ENCODE measurements at regions not wholly inside any gene's neighbourhood (a gene's known extent, or its start where the extent isn't known, plus 50 kb on each side); places are given as distances from the start of the nearest gene placed in this dataset.
"Not testable (repeated sequence)": the region's sequence is repeated elsewhere in the genome, so short reads cannot be mapped to it uniquely, and the experiment has no call there.

DNA sequence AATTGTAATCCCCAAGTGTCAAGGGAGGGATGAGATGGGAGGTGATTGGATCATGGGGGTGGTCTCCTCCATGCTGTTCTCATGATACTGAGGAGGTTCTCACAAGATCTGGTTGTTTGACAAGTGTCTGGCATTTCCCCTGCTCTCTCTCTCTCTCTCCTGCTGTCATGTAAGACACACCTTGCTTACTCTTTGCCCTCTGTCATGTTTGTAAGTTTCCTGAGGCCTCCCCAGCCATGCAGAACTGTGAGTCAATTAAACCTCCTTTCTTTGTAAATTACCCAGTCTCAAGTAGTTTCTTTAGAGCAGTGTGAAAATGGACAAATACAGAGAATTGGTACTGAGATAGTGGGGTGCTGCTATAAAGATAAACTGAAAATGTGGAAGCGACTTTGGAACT lies 207.9 kb downstream of the HINT1 start:
- DNase-seq (ENCODE audit: low read depth in 2 of 2, low spot score in 1 of 2) = no peak

DNA sequence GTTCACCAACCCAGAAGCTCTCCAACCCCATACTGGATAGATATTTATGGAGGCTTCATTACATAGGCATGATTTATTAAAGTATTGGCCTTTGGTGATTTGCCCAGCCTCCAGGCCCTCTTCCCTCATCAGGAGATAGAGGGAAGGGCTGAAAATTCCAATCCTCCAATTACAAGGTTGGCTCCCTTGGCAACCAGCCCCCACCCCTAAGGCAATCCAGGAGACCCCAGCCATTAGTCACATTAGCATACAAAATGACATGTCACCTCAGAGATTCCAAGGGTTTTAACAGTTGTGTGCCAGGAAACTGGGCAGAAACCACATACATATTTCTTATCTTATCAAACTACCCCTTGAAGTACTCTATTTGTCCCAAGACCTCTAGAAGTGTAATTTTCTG lies 210.0 kb downstream of the HINT1 start:
- DNase-seq (ENCODE audit: low read depth in 2 of 2, low spot score in 1 of 2) = no peak

- no peak for DNase-seq (ENCODE audit: low read depth in 2 of 2, low spot score in 1 of 2)
Measured at GRCh38 chr5:130954336-130954735, 210.7 kb downstream of the HINT1 start.

DNA sequence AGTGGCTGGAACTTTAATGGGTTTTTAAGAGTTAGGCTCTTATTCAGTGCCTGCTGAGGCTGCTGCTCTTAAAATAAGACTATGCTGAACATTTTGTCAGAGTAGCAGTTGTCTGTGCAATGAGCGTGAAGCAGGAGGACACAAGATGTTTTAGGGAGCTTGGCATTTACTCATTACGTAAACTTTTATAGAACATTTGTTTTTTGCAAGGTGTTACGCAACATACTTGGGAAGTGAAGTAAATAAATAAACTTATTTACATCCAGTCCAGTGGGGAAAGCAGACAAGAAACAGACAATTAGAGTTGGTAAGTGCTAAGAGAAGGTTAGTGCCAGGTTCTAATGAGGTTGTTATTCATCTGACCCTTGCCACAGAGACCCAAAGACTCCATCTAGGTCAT lies 226.0 kb downstream of the HINT1 start:
- no peak for DNase-seq (ENCODE audit: low read depth in 2 of 2, low spot score in 1 of 2)

GRCh38 chr5:130937046-130937445 lies 228.0 kb downstream of the HINT1 start:
- DNase-seq (ENCODE audit: low read depth in 2 of 2, low spot score in 1 of 2) = no peak

DNA sequence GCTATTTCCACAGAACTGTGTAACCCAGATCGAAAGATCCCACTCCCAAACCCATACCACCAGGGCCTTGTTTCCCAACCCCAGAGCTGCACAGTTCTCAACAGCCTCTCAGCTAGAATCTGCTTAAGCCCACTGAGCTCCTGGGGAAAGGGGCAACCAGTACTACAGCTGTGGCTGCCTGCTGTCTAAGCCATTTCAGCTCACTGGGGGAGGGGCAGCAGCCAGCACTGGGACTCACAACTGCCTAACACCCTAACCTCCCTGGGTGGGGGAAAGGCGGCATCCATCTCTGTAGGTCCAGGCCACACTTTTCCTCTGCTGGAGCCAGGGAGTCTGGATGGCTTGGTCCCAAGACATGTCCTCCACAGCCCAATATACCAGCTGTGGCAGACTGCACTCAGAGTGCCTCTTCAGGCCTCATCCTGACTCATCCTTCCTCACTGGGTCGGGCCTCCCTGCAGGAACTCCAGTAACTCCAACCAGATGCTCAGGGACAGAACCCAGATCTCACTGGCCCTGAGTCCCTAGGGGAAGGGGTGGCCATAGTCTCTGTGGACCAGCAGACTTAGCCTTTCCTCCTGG lies 241.4 kb downstream of the HINT1 start:
- no peak for DNase-seq (ENCODE audit: low read depth in 2 of 2, low spot score in 1 of 2)

DNA sequence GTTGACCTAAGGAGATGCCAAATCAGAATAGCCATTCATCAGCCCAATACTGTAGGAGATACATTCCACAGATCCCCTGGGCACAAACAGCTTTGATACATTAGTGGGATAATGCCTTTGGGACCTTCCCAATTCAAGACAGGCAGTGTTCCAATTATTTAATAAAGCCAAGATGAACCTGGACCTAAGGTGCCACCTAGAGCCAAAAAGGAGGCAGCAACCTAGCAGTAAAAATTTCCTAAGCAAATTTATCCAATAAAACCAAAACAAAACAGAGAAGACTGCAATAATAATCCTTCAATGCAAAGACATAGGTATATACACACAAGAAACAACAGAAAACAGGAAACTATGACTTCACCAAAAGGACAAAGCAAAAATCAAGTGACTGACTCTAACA lies 253.0 kb downstream of the HINT1 start:
- no peak for DNase-seq (ENCODE audit: low read depth in 2 of 2, low spot score in 1 of 2)

GRCh38 chr5:130908186-130908585 lies 256.9 kb downstream of the HINT1 start:
- no peak for DNase-seq (ENCODE audit: low read depth in 2 of 2, low spot score in 1 of 2)

DNA sequence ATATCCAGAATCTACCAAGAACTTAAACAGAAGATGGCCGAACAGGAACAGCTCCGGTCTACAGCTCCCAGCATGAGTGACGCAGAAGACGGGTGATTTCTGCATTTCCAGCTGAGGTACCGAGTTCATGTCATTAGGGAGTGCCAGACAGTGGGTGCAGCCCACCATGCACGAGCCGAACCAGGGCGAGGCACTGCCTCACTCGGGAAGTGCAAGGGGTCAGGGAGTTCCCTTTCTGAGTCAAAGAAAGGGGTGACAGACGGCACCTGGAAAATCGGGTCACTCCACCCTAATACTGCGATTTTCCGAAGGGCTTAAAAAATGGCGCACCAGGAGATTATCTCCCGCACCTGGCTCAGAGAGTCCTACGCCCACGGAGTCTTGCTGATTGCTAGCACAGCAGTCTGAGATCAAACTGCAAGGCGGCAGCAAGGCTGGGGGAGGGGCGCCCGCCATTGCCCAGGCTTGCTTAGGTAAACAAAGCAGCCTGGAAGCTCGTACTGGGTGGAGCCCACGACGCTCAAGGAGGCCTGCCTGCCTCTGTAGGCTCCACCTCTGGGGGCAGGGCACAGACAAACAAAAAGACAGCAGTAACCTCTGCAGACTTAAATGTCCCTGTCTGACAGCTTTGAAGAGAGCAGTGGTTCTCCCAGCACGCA lies 267.4 kb downstream of the HINT1 start:
- DNase-seq (ENCODE audit: low read depth in 2 of 2, low spot score in 1 of 2) = not testable (repeated sequence)

GRCh38 chr5:130897181-130897536 lies 267.9 kb downstream of the HINT1 start:
- DNase-seq (ENCODE audit: low read depth in 2 of 2, low spot score in 1 of 2) = not testable (repeated sequence)

DNA sequence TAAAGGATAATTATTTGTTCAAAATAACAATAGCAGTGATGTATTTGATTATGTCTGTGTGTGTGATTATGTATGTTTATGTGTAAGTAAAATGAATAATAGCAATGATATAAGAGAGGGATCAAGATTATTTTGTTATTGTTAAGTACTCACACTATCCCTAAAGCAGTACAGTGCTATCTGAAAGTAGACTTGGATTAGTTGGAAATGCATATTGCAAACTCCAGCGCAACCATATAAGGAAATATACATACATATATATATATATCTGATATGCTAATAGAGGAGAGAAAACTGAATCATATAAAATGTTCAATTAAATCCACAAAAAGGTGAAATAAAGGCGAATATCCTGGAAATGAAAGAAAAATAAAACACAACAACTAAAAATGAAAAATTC lies 268.4 kb downstream of the HINT1 start:
- DNase-seq (ENCODE audit: low read depth in 2 of 2, low spot score in 1 of 2) = no peak

- DNase-seq (ENCODE audit: low read depth in 2 of 2, low spot score in 1 of 2) = no peak
Measured at GRCh38 chr5:130893006-130893405, 272.1 kb downstream of the HINT1 start.

DNA sequence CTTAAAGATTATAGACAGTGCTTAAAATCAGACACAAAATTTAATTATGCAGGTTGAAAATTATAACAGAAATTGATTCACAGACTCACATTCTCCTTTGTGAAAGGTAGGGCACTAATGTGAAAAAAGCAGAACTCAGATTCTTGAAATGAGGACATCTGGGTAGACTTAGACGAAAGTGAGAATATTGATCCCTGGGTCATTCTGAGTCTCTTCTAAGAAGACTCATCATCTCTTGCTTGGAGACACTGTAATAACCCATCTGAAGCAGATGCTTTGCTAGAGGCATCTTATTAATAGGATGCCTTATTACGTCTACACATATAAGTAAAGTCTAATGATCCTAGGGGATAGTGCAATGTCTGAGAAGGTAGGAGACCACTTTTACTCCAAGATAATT lies 274.4 kb downstream of the HINT1 start:
- DNase-seq (ENCODE audit: low read depth in 2 of 2, low spot score in 1 of 2) = no peak

- no peak for DNase-seq (ENCODE audit: low read depth in 2 of 2, low spot score in 1 of 2)
Measured at GRCh38 chr5:130885691-130886090, 279.4 kb downstream of the HINT1 start.

DNA sequence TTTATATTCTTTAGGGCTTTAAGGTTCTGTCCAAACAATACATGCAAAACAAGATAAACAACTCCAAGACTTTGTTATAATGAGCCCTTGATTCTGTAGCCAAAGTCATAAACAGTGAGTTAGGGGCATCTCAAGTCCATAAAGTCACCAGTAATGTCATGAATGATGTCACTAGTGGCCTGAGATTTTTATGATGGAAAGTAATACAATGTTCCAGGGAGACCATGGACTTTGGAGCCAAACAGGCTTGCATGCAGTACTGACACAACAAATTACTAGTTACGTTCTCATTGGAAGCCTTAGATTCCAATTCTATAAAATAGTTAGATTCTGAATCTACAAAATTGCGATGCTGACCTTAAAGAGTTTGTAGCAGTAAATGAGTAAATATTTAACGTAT lies 280.0 kb downstream of the HINT1 start:
- no peak for DNase-seq (ENCODE audit: low read depth in 2 of 2, low spot score in 1 of 2)

DNA sequence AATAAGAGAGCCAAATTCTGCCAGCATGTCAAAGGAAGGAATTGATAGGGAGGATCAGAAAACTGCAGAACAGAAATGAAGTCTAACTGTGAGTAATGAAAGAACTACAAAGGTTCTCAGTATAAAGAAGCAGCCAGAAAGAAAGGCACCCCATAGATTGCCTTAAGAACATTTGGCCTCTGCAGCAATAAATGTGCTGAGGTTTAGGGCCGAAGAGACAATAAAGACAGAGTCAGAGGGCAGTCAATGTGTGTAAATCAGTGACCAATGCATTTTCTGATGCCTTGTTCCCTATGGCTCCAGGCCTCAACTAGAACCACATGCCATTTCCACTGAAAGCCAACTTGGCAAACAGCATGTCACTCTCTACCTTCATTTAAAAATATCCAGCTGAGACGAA lies 281.0 kb downstream of the HINT1 start:
- no peak for DNase-seq (ENCODE audit: low read depth in 2 of 2, low spot score in 1 of 2)

DNA sequence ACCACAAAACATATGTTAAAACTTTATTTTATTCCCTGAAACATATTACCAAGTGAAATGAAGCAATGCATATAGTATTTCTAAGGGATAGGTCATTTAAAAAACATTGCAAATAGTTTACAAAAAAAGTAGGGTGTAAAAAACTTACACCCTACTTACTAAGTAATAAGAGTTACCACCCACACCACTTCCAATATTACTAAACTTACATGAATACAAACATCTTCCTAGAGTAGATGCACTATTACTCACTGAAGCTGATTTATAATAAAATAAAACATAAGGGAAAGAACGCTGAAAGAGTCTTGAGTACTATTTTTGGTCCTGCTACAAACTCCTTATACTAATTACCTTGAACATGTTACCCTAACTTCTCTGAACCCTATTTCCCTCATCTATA lies 289.4 kb downstream of the HINT1 start:
- DNase-seq (ENCODE audit: low read depth in 2 of 2, low spot score in 1 of 2) = no peak

- no peak for DNase-seq (ENCODE audit: low read depth in 2 of 2, low spot score in 1 of 2)
Measured at GRCh38 chr5:130874861-130875417, 290.1 kb downstream of the HINT1 start.

GRCh38 chr5:130871346-130872086 lies 293.5 kb downstream of the HINT1 start:
- no peak for DNase-seq (ENCODE audit: low read depth in 2 of 2, low spot score in 1 of 2)

DNA sequence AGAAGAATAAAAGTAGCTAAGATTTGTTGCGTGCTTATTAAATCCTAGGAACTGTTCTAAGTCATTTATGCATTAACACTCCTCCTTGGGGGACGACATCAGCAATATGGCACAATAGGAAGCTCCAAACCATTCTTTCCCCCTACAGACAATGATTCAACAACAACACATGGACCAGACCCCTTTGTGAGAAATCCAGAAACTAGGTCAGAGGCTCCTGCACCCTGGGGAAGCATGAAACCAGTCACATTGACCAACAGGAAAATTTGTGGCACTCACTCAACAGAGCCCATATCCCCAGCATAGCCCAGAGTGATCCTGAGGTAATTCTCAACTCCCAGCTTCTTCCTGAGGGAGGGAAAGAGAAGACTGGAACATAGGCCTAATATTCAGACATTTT lies 294.4 kb downstream of the HINT1 start:
- no peak for DNase-seq (ENCODE audit: low read depth in 2 of 2, low spot score in 1 of 2)

DNA sequence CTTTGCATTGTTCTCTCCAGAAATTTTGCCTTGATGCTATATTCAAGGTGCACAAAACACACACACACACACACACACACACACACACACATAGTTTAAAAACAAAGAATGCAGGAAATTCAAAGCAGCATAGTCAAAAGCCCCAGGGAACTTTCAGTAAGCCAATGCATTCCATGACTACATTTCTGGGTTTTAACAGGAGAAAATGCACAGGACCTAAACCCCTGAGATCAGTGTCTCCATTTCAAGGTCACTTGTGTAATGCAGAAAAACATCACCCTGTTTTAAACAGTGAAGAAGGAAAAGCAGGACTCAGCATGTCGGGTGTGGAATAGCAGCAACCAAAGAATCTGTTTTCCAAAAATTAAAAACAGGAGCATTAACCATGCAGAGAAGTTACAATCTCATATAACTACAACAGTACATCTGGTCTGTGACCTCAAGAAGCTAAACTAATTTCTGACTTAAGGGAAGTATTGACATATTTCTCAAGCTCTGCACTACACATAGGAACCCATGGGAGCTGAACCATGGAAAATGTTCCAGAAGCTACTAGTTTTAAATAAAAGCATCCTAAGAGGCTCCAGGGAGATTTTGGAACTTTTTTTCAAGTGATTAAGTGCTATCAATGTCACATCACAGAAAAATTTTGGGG lies 296.7 kb downstream of the HINT1 start:
- DNase-seq (ENCODE audit: low read depth in 2 of 2, low spot score in 1 of 2) = no peak

All from stimulated activated CD8-positive, alpha-beta memory T cell treated with anti-CD3 and anti-CD28 coated beads, Interleukin-4, amount 100 ng/mL, for 1 hour (primary cell).